ENCODE measurements at regions not wholly inside any gene's neighbourhood (a gene's known extent, or its start where the extent isn't known, plus 50 kb on each side); places are given as distances from the start of the nearest gene placed in this dataset.
A peak's percentile ranks its signal among the peaks of the same experiment; 100 is the strongest.

DNA sequence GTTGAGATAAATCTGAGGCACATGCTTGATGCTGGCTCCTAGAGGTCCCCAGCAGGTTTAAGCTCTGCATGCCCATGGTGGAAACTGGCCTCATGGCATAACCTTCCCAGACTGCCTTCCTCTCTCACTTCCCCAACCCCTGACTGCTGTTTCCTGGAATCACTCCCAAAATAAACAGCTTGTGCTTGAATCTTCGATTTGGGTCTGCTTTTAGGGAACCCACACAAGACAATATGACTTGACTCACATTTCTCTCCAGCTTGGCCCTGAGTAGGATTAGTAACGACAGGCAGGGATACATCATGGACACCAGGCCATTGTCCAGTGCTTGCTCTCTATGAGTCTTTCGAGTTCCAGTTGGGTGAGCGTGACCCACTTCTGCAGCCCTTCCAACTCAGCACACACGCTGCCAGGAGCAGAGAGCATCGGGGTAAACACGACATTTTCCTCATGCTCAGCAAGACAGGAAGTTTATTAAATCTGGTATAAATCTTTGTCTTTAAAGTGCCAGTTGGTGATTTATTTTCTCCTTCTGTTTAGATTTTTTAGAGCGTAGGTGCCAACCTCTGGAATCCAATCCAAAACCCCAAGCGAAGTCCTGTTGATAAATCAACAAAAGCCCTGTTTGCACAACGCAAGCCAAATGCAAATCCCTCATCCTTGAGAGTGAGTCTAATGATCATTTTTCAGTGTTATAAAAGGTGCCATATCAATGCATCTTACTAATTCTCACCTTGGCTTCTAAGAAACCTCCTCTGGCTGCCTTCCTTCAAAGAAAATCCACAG is 135.0 kb downstream of the FOXA2 start:
- TF ChIP-seq, protein P1, sequence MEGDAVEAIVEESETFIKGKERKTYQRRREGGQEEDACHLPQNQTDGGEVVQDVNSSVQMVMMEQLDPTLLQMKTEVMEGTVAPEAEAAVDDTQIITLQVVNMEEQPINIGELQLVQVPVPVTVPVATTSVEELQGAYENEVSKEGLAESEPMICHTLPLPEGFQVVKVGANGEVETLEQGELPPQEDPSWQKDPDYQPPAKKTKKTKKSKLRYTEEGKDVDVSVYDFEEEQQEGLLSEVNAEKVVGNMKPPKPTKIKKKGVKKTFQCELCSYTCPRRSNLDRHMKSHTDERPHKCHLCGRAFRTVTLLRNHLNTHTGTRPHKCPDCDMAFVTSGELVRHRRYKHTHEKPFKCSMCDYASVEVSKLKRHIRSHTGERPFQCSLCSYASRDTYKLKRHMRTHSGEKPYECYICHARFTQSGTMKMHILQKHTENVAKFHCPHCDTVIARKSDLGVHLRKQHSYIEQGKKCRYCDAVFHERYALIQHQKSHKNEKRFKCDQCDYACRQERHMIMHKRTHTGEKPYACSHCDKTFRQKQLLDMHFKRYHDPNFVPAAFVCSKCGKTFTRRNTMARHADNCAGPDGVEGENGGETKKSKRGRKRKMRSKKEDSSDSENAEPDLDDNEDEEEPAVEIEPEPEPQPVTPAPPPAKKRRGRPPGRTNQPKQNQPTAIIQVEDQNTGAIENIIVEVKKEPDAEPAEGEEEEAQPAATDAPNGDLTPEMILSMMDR (IDR thresholded peaks at IDR 0.05), result no peak
- TF ChIP-seq POLR2A (IDR thresholded peaks at IDR 0.05) (no peak), POLR2AphosphoS5 (IDR thresholded peaks at IDR 0.05) (peak; percentile 75)
